HG03460 (cell line): ENCODE measurements at regions not wholly inside any gene's neighbourhood (a gene's known extent, or its start where the extent isn't known, plus 50 kb on each side); places are given as distances from the start of the nearest gene placed in this dataset.

Source experiments
- ATAC-seq: cut with Tn5 transposase; IDR thresholded peaks from one replicate; pipeline ENCODE4 v1.9.1; 2021; ENCODE audit not compliant: unreplicated experiment

DNA sequence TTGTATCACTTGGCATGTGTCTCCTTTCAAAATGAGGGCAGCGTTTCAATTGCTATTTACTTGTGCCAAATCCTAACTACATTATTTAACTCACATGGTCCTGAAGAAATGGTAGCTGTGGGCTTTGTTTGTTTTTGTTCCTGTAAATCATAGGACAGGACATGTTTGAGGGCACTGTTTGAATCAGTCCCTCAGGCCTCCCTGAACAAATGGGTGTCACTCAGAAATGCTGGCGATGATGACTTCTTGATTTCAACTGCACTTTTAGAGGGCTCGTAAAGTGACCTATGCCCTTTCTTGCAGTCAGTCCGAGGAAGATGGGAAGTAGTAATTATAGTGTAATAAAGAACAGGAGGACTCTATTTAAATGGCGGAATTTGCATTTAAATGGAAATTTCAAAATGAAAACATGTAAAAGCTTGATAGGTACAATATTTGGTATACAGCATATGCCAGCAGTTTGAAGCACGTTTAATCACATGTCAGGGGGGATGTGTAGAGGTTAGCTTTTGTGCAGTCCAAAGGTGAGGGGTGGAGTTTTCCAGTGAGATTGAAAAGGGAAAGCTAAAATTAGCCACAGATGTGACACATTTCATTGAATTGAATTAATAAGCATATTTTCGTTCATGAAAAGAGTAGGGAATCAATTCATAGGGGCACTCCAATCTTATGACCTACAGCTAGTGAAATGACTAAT, 1958.7 kb upstream of the IGFBP7 start:
- no peak for ATAC-seq

DNA sequence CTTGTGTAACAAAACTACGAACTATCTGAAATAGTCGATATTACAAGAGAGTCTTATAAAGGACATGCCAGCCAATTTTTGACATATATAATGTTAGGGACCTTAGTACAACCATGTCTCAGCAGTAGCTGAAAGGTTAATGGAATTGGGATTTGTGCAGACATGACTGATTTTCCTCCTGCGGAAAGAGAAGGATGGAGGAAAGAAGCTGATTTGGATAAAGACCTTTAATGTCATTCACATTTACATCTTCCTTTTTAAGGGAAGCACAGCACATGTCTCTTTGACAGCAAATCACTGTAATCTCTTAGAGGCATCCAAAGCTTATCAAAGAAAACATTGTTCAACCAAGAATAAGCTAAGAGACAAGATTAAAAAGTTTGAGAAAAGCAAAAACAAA, 1976.2 kb upstream of the IGFBP7 start:
- no peak for ATAC-seq

DNA sequence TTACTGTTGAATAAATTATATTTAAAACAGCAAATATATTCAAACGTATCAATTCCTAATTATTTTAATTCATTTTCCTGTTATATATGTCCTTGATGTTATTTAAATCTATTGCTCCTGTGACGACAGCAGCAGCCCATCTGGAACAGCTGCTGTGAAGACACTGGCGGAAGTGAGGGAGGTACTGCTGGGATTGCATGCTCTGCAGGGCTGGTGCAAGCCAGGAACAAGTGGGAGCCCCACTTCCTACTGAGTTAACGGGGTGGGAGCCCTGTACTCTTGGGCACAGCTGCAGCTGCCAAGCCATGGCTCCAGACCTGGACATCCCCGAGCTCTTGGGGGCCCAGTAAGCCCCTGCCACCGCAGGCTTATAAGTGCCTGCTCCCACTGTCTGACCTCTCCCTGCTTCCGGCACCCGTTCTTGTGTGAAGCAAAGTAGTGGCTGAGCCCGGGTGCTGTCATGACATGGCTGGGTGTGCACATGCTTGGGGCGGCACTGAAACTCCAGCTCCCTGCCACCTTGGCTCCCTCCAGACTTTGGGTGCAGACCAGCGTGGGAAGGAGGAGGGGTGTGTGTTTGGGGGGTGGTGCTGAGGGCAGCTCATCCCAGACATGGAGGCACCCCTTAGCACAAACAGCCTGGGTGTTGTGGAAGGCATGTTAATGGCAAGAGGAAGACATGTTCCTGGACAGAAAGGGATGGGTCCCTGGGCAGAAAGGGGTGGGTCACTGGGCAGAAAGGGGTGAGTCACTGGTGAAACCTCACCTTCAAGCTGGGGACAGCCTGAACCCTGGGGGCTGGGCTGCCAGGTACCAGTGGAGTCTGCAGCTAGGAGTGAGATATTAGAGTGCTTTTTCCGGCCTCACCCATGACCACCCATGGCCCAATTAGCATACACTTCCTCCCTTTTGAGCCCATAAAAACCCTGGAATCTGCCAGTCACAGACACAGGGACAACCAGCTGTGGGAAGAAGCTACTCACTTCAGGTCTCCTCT, 1981.3 kb upstream of the IGFBP7 start:
- ATAC-seq, result no peak

DNA sequence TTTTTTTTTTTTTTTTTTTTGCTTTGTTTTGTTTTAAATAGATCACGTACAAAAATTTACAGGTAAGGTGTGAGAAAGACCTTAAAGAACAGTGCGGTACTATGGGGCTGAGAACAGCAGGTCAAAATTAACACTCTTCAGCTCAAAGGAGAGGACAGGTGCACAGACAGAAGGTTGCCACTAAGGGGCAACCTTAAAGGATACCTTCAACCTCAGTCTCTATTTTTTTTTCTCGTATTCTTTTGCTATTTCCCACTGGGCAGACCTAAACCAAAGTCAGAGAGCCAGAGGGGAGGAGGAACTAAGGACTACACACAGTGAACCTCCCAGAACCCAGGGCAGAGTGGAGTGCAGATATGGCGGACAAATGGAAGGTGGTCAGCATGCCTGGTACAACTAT, 1984.3 kb upstream of the IGFBP7 start:
- ATAC-seq, result no peak

DNA sequence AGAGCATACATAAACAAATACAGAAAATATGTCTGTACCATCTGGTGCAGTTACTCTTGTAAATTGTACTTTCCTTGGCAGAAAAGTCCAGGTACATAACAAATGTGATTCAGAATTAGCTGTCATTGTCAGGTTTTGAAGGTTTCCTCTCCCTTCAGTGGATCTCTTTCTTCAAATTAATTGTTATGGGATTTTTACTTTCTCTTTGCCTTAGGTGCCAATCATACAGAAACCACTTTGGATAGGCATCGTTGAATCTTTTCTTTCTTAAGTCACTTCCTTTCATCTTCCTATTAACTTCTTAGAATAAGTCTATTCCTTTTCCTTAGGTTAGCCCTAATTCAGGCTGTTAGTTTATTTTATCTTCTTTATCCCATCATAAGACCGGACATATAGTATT, 1992.1 kb upstream of the IGFBP7 start:
- ATAC-seq, result no peak

DNA sequence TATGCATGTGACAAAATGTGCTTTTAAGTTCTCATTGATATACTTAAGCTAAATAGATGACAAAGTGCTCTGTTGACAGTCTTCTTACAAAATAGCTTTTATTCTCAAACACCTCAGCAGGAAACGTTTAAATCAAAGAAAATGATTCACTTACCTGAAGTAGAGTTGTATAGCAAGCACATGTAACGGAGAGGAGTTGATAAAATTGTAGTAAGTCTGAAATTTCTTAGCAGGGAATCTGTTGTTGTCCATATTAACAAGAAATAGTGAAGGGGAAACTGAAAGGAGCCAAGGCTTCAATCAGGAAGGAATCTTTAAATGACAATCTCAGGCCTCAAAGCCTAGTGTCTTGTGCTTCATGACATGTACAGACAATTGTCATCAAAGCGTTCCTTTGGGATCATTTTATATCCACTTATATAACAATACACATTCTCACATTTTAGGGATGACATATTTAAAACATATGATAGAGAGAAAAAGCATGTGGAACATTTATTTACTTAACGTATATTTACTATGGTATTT, 2010.2 kb upstream of the IGFBP7 start:
- no peak for ATAC-seq

DNA sequence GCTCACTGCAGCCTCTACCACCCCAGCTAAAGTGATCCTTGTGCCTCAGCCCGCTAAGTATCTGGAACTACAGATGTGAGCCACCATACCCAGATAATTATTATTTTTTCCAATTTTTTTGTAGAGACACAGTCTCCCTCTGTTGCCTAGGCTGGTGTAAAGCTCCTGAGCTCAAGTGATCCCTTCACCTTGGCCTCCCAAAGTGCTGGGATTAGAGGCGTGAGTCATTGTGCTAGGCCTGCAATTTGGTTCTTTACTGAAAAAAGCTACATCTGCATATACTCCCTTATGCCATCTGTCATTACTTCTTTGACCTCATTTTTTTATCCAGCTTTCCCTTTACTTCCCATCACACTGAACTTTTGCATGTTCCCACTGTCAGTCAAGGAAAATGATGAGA, 2012.4 kb upstream of the IGFBP7 start:
- no peak for ATAC-seq

DNA sequence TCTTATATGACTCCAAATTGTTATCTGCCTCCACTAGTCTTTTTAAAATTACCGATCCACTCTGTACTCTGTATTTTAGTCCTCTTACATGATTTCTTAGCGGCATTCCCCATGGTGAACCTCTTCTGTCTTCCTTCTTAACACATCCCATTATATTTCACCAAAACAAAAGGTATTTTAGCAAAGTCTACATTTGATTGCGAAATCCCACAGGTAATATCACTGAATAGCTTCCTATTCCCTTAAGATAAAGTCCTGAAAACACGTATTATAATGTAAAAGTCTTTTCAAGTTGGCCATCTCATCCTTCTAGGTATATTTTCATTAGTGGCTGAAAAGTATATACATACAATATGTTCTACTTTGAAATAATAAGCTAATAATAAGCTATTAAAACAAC, 2016.0 kb upstream of the IGFBP7 start:
- no peak for ATAC-seq

DNA sequence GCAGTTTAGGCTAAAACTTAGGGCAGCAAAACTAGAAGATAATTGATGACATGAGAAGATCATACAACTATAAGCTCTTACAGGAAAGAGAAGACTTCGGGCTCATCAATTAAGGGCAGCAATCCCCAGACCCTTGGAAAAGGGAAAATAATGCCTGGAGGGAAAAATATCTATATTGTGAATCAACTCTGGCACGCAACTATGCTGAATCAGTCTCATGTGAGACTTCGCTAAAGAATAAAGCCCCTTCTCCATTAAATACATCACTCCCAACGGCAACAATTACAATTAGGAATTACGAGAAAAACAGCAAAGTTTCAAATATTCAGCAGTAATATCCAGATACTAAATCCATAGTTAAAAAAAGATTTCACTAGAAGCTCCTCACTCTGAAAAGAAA, 2016.8 kb upstream of the IGFBP7 start:
- no peak for ATAC-seq

DNA sequence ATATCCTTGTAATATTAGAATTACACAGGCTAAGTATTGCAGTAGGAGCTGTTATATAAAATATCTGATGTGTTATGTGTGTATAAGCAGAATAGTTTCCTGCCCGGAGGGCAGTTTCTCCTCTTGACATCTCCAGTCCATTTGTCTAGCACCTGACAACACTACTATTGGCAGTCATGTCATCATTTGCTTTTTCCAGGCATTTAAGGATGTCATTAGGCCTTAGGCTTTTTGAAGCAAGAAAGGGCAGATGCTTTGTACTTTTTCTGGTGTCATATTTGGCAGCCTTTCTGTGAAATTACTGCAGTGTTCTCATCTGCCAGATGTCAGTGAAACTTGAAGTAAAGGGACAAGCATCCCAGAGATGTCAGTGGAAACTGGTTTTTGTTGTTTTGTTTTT, 2017.6 kb upstream of the IGFBP7 start:
- ATAC-seq, result no peak

DNA sequence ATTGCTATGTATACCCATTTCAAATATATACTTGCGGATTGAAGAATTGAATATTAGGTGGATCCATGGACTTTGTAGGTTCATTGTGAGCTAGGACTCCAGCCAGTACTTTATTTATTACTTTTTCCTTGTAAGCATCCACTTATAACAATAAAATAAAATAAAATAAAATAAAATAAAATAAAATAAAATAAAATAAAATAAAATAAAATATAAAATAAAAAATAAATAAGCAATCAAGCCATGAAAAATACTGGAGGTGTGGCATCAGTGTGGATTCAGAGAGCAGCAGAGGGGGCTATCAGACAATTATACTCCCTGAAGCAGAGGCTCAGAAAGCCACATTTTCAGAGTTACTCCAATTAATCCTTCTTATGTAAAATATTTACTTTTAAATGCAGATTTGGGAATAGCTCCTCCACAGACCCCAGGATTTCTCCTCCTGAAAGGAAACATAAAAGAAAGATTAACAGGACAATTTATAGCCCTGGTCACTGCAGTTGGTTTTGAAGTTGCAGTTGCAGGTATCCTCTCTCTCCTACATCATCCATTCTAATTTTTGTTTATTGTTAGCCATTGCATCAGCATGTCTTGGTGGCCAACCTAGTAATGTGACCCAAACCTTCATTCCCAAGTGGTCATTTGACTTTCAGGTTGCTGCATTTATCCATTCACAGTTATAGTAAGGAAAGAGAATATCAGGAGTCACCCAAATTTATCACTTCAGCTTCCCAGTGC, 2025.2 kb upstream of the IGFBP7 start:
- no peak for ATAC-seq

DNA sequence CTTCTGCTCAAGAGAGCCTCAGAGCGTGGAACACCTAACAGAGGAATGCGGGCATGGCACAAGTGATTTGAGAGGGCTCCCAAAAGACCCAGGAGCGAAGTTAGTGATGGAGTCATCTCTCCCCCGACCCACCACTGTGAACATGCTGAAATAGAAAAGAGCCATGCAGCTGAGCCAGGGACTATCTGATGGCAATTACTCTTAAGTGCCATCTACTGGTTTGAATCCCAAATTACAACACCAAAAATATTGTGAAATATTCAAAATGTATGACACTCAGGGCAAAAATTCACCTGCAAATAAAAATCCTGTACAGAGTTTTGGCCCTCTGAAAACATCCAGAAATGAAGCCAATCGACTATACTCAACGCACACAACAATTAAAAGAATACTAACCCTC, 2038.9 kb upstream of the ADGRL3 start:
- no peak for ATAC-seq

DNA sequence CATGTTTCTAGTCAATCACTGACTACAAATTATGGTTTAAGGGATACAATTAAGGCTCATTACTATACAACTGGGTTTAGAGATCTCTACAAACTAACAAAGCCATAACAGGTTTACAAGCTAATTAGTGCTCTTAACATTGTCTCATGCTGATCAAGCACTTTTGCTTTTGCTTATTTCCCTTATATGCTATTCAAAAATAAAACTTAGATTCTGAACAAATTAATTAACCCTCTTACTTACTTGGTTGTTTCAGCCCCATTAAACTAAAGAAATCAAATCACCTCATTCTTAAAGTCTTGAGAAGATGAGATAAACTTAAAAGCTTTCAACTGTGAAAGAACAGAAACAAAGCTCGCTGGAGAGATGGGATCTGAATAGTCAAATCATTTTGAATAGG, 2024.5 kb upstream of the ADGRL3 start:
- ATAC-seq, result no peak

DNA sequence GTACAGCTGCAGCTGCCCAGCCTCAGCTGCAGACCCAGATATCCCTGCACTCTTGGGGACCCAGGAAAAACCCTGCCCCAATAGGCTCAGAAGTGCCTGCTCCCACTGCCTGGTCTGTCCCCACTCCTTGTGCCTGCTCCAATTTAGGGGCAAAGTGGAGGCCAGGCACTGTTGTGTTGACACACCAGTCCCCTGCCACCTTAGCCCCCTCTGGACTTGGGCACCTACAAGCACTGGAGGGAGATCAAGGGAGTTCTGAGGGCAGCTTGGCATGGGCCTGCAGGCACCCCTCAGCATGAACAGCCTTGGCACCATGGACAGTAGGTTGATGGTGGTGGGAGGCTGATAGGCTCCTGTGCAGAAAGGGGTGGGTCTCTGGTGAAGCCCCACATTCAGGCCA, 2020.8 kb upstream of the ADGRL3 start:
- no peak for ATAC-seq

DNA sequence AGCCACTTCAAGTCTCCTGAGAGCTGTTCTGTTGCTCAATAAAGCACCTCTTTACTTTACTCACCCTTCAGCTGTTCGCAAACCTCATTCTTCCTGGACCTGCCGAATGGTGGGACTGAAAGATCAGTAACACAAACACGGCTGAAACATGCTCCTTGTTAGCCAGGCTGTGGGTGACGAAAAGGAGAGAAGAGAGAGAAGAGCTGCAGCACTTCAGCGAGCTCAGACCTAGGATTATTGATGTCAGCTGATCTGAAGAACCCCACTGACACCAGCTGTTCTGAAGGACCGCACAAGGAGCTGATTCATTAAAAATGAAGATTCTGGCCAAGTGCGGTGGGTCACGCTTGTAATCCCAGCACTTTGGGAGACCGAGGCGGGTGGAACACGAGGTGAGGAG, 2020.0 kb upstream of the ADGRL3 start:
- no peak for ATAC-seq

DNA sequence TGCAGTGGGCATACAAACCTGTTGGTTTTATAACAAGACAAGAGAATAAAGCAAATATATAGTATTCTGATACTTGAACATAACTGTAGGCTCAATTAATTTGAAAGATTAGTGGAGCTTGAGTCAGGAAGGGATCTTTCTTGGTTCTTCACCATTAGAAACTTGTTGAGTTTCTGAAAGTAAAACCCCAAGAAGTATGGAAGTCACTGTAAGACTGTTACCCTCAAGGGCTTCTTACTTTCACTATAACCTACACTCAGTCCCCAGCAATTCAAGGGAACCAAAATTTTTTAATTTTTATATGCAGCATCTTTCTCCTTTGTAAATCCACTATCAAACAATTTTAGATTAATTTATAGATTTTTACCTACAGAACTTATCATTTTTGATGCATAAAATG, 2019.2 kb upstream of the ADGRL3 start:
- no peak for ATAC-seq

DNA sequence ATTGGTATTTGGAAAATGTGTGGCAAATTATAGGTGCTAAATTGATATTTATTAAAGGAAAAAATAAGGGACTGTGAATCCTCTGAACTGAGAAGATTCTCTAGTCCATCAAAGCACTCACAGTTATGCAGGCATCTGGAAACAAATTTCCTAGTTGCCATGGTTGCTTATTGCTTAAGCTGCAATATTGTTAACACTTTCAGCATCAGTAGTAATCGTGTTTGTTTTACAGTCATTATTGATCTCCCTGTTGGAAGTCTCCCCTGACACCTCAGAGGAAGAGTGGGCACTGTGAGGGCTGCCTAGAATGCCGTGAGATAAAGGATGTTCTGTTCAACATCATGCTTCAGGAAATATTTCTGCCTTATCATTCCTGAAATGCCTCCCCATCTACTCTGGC, 2004.3 kb upstream of the ADGRL3 start:
- ATAC-seq, result no peak

DNA sequence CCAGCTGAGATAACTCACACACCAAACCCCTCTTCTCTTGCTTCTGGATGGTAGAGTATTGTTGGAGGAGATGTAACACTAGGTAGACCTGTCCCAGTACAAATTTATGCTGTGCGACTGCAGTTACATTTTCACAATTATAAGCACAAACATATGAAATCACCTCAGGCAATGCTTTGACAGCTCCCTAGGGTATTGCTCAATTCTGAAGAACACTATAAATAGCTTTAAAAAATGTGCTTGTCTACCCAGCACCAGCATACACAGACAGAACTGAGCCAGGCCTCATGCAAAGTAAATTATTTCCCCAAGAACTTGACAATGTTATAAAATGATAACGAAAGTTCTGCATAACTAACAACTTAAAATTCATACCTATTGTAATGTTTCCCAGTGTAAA, 1999.1 kb upstream of the ADGRL3 start:
- no peak for ATAC-seq

DNA sequence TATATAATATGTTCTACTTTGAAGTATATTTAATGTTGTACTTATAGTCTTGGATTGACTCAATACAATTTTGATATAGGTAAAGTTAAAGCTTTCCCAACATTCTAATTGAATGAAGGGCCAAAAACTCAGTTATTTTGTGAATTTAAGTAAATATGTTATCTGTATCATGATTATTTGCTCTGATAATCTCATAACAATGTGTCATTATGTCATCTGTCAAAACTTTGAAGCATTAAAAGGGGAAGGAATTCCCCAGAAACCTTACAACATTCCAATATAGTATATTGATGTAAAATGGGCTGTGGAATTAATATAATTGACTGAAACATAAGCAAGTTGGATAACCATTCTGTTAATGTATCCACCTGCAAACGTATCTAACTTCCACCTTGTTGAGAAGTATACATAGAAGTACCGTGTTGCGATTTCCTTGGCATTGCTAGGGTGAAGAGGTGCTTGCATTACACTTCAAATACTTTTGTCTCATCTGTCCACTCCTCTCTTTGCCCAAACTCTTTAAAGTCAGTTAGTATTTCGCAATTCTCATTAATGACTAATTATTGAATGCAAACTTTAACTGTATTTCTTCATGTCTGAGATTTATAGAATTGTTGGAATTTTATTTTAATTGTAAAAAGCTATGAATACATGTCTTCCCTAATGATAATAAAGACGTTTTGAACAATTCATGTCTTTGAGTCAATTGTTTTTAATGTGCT, 1982.1 kb upstream of the ADGRL3 start:
- no peak for ATAC-seq

DNA sequence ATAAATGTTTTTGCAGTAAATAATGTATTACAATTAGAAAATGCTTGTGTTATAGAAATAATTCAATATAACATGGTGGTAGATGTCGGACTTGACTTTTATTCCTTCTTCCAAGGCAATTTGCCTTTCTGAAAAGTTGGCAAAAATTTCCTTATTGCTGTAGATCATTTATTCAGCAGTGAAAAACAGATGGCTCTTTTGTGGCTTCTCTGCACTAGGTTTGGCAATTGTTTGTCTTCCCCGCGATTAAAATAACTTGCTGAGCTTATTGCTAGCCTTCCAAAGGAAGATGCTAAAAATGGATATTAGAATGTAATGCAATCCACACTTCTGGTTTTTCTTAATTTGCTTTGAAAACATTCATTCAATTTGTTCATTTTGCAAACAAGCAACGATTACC, 1977.9 kb upstream of the ADGRL3 start:
- ATAC-seq, result no peak
